ENCODE measurements at regions not wholly inside any gene's neighbourhood (a gene's known extent, or its start where the extent isn't known, plus 50 kb on each side); places are given as distances from the start of the nearest gene placed in this dataset.
"Not testable (repeated sequence)": the region's sequence is repeated elsewhere in the genome, so short reads cannot be mapped to it uniquely, and the experiment has no call there.

GRCh38 chr2:237240868-237241267 lies 155.2 kb downstream of the COPS8 start:
- not testable (repeated sequence) for DNase-seq (ENCODE audit: low read depth in 2 of 2, low spot score in 1 of 2)

GRCh38 chr2:237242091-237242536 lies 156.4 kb downstream of the COPS8 start:
- DNase-seq (ENCODE audit: low read depth in 2 of 2, low spot score in 1 of 2) = no peak

- DNase-seq (ENCODE audit: low read depth in 2 of 2, low spot score in 1 of 2) = no peak
Measured at GRCh38 chr2:237243487-237243886, 157.8 kb downstream of the COPS8 start.

- no peak for DNase-seq (ENCODE audit: low read depth in 2 of 2, low spot score in 1 of 2)
Measured at GRCh38 chr2:237244178-237244577, 158.5 kb downstream of the COPS8 start.

- no peak for DNase-seq (ENCODE audit: low read depth in 2 of 2, low spot score in 1 of 2)
Measured at GRCh38 chr2:237244976-237245646, 159.4 kb downstream of the COPS8 start.

GRCh38 chr2:237250599-237250998 lies 163.4 kb downstream of the COL6A3 start:
- no peak for DNase-seq (ENCODE audit: low read depth in 2 of 2, low spot score in 1 of 2)

GRCh38 chr2:237251986-237252385 lies 162.0 kb downstream of the COL6A3 start:
- DNase-seq (ENCODE audit: low read depth in 2 of 2, low spot score in 1 of 2) = no peak

- no peak for DNase-seq (ENCODE audit: low read depth in 2 of 2, low spot score in 1 of 2)
Measured at GRCh38 chr2:237253046-237253702, 160.8 kb downstream of the COL6A3 start.

- no peak for DNase-seq (ENCODE audit: low read depth in 2 of 2, low spot score in 1 of 2)
Measured at GRCh38 chr2:237254369-237254861, 159.5 kb downstream of the COL6A3 start.

GRCh38 chr2:237254911-237255578 lies 158.9 kb downstream of the COL6A3 start:
- no peak for DNase-seq (ENCODE audit: low read depth in 2 of 2, low spot score in 1 of 2)

GRCh38 chr2:237256887-237257286 lies 157.1 kb downstream of the COL6A3 start:
- no peak for DNase-seq (ENCODE audit: low read depth in 2 of 2, low spot score in 1 of 2)

- DNase-seq (ENCODE audit: low read depth in 2 of 2, low spot score in 1 of 2) = no peak
Measured at GRCh38 chr2:237257471-237257951, 156.5 kb downstream of the COL6A3 start.

- no peak for DNase-seq (ENCODE audit: low read depth in 2 of 2, low spot score in 1 of 2)
Measured at GRCh38 chr2:237258116-237258515, 155.8 kb downstream of the COL6A3 start.

- DNase-seq (ENCODE audit: low read depth in 2 of 2, low spot score in 1 of 2) = no peak
Measured at GRCh38 chr2:237258615-237259014, 155.3 kb downstream of the COL6A3 start.

GRCh38 chr2:237259201-237259600 lies 154.8 kb downstream of the COL6A3 start:
- no peak for DNase-seq (ENCODE audit: low read depth in 2 of 2, low spot score in 1 of 2)

GRCh38 chr2:237260039-237260620 lies 153.8 kb downstream of the COL6A3 start:
- no peak for DNase-seq (ENCODE audit: low read depth in 2 of 2, low spot score in 1 of 2)

GRCh38 chr2:237260686-237261085 lies 153.3 kb downstream of the COL6A3 start:
- no peak for DNase-seq (ENCODE audit: low read depth in 2 of 2, low spot score in 1 of 2)

GRCh38 chr2:237261327-237261726 lies 152.6 kb downstream of the COL6A3 start:
- DNase-seq (ENCODE audit: low read depth in 2 of 2, low spot score in 1 of 2) = no peak

GRCh38 chr2:237262838-237263771 lies 150.9 kb downstream of the COL6A3 start:
- DNase-seq (ENCODE audit: low read depth in 2 of 2, low spot score in 1 of 2) = no peak

GRCh38 chr2:237264480-237265219 lies 149.3 kb downstream of the COL6A3 start:
- no peak for DNase-seq (ENCODE audit: low read depth in 2 of 2, low spot score in 1 of 2)
